Endometrium (tissue), 2 donors: ENCODE measurements at regions not wholly inside any gene's neighbourhood (a gene's known extent, or its start where the extent isn't known, plus 50 kb on each side); places are given as distances from the start of the nearest gene placed in this dataset.
"Not testable (repeated sequence)": the region's sequence is repeated elsewhere in the genome, so short reads cannot be mapped to it uniquely, and the experiment has no call there.

Experiments used
- FAIRE-seq: peaks from 2 replicates; lab custom pipeline; 2012; peaks lifted over from hg19 to GRCh38; lab: Jason Lieb, UNC
- donor health status: control.
- donor health status: control.

GRCh38 chr6:164069350-164069990 is 655.0 kb downstream of the QKI start:
- FAIRE-seq, result no peak

DNA sequence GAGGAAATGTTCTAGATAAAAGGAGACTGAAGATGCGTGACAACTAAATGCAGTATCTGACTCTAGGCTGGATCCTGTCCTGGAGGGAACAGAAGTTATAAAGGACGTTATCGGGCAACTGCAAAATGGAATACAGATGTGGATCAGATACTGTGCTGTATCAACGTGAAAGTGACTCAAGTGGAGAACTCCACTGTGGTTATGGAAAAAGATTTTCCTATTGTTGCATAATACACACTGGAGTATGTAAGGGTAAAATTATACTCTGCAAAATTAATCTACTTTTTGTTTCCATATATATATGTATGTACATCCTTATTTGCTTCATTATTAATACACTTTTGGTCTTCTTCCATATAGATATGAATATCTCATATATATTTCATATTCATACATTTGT is 654.0 kb downstream of the QKI start:
- FAIRE-seq, result no peak

DNA sequence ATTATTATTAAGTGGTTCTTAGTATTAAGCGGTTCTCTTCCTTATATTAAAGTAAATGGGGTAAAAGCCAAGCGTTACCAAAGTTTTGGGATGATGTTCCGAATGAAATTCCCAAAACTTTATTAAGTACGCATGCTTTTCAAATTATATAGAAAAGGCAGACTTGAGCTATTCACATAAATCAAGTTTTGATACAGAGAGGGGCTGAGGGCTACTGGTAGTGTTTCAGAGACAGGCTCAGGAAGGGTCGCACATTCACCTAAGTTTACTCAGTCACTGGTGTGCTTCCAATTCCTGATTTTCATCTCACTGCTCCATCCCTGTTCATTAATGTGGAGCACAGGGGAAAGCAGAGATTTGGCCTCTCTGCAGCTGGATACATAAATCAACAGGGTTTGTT is 652.2 kb downstream of the QKI start:
- FAIRE-seq, result no peak

GRCh38 chr6:164066335-164066734 is 651.8 kb downstream of the QKI start:
- FAIRE-seq, result no peak

- FAIRE-seq, result no peak
Observed at GRCh38 chr6:164063346-164063745, 648.8 kb downstream of the QKI start.

GRCh38 chr6:164062872-164063271 is 648.4 kb downstream of the QKI start:
- FAIRE-seq, result no peak

GRCh38 chr6:164057876-164058275 is 643.4 kb downstream of the QKI start:
- FAIRE-seq, result no peak

DNA sequence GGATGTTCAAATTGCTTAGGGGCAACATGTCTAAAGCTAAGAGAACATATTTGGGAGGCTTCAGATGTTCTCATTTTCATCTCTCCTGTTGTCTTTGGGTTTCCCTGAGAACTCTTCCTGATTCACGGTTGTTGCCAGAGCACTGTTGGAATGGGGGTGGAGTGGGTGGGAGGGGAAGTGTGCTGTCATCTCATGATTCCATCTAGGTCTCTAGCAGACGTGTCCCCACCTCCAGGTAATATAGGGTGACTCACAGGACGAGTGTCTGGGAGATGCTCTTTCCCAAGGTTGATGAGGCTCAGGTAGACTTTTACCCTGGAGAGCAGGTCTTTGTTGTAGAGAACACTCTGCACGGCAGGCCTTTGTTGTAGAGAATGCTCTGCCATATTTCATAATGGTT is 636.9 kb downstream of the QKI start:
- no peak for FAIRE-seq

GRCh38 chr6:164049517-164049988 is 635.0 kb downstream of the QKI start:
- FAIRE-seq, result no peak

DNA sequence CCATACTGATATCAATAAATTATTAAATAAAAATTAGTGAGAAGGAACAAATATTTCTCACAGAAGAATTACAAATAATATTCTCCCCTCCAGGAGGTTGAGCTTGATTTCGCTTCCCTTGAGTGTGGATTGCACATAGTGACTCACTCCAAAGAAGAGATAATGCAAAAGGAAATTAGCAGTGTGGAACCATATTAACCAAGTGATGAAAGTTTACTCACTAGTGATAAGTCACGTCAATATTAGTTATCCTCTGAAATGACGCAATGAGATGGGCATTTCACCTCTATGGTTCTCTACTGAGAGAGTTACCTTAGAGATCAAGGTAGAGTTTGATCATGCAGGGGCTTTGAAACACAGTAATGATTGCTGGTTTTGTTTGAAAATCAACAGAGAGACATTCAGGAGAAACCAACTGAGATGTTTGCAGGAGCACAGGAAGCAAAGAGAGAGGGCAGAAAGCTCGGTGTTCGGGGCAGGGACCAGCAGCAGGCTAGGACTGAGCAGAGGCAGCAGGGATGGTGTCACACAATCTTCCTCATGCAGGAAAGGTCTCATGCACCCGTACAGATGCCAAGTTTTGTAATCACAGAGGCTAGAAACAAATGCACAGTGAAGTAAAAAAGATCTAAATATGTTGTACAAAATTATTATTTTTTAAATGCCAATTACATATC is 634.5 kb downstream of the QKI start:
- no peak for FAIRE-seq

DNA sequence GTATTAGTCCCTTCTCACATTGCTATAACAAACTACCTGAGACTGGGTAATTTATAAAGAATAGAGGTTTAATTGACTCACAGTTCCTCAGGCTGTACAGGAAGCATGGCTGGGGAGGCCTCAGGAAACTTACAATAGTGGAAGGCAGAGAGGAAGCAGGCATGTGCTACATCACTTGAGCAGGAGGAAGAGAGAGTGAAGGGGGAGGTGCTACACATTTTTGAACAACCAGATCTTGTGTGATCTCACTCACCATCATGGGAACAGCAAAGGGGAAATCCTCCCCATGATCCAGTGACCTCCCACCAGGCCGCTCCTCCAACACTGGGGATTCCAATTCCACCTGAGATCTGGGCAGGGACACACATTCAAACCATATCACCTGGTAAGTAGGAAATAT is 630.6 kb downstream of the QKI start:
- no peak for FAIRE-seq

GRCh38 chr6:164043656-164044055 is 629.1 kb downstream of the QKI start:
- not testable (repeated sequence) for FAIRE-seq

DNA sequence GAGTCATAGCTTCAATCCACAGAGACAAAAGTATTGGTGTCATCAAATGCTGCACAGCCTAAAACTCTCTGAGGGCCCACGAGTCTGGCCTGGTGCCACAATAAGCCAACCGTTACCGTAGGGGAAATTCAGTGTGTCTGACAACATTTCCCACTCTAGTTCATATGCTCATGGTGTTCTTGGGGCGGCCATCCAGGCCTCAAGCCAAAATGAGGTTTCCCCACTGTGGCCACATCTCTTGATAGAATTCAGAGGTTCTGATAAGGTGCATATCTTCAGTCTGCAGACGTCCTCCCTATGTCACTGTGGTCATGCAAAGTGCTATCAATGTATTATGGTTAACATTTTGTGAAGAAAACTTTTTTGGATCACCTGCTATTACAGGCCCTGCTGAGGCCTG is 627.7 kb downstream of the QKI start:
- FAIRE-seq, result no peak

- no peak for FAIRE-seq
Observed at GRCh38 chr6:164040994-164041393, 626.5 kb downstream of the QKI start.

- FAIRE-seq, result no peak
Observed at GRCh38 chr6:164039954-164040375, 625.4 kb downstream of the QKI start.

- FAIRE-seq, result no peak
Observed at GRCh38 chr6:164037171-164037870, 622.8 kb downstream of the QKI start.

GRCh38 chr6:164035900-164036485 is 621.5 kb downstream of the QKI start:
- FAIRE-seq, result no peak

DNA sequence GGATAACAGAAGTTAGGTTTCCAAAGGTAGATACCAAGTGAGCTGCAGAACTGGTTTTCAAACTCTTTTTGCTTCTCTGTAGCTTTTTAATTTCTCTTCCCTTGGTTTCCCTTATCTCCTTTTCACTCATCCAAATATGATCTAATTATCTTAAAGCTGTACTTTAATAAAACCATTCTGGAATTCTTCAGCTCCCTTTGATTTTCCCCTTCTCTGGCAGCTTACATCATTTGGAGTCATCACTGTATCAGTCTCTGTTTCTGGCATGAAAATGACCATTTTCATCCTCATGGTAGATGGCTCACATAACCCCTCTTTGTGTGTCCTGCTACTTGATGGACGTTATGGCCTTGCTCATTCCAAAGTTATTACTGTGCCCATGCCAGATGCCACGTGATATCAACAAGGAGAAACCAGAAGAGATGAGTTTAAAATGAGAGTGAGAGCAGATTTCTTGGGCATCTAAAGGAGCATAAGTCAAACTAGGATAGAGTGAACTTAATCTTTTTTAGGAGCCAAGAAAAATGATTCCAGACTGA is 620.2 kb downstream of the QKI start:
- FAIRE-seq, result no peak

DNA sequence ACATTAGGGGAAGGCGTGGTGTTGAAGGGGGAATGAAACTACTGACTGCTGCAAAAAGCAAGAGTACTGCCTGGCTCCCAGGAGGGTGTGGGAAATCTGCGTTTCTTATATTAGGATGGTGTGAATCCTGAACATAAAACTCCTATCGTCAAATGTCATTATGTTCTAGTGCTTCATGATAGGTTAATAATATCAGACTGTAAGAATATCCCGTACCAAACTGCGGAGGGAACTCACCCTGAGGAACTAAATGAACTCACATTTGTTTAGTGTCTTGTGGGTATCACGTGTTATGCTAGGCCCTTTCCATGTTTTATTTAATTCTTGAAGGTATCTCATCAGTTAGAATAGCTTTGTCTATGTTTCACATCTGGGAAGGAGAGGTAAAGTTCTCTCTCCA is 610.7 kb downstream of the QKI start:
- no peak for FAIRE-seq

DNA sequence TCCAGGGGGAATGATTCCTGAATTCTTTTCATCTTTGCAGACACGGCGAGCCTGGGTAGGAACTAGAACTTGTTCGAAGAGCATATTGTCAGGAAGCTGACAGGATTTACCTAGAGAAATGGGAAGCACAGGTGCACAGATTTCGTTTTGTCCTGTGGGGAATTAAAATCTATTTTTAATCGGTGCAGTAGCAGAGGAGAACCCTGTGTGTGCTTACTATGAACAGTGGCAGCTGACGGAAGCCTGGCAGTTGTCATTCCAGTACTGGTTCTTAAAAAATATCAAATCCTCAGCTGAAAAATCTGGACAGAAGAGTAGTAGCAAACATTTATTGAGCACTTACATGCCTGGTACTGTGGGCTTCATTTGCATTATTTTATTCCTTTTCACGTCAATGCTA is 609.0 kb downstream of the QKI start:
- FAIRE-seq, result no peak

DNA sequence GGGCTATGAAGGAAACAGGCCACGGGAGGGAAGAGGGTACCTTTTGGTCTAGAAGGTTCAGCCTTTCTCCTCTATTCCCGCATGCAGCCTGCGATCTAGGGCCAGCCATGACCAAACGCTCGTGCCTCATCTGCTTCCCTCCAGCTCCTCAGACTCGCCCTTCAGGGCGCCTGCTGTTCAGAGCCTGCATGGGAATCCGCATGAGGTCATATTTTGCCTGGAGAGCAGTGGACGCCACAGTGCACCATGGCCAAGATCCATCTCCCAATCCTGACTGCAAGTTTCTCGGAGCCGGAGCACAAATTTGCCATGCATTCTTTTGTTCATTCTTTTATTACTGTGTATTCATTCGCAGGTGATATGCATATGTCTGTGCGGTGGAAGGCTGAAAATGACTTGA is 608.1 kb downstream of the QKI start:
- FAIRE-seq, result no peak

GRCh38 chr6:164021589-164022250 is 607.2 kb downstream of the QKI start:
- FAIRE-seq, result no peak
